Liver (tissue), 3 donors: ENCODE measurements at regions not wholly inside any gene's neighbourhood (a gene's known extent, or its start where the extent isn't known, plus 50 kb on each side); places are given as distances from the start of the nearest gene placed in this dataset.

Source experiments
- FOXA1 ChIP-seq: IDR thresholded peaks from 2 replicates; pipeline ENCODE4 v1.6.1; 2016; ENCODE audit warnings: antibody characterized with exemption
- RAD21 ChIP-seq, 2 donors: IDR thresholded peaks; 2 replicates each; pipeline ENCODE4 v1.6.1; 2016; ENCODE audit warnings: antibody characterized with exemption in 2 of 2, mild to moderate bottlenecking in 2 of 2
- TF ChIP-seq, protein P1 (sequence below): fragments of 150-350 bp; IDR thresholded peaks from 2 replicates; pipeline ENCODE4 v1.5.1; 2017; ENCODE audit warnings: improper control_type of control experiment, low read depth, low read length; ENCODE audit not compliant: missing input control
- TF ChIP-seq, protein P2 (sequence below): IDR thresholded peaks from 2 replicates; pipeline ENCODE4 v1.6.1; 2016; ENCODE audit warnings: antibody characterized with exemption, mild to moderate bottlenecking
- TF ChIP-seq, protein P3 (sequence below): IDR thresholded peaks from 2 replicates; pipeline ENCODE4 v1.6.1; 2016; ENCODE audit warnings: antibody characterized with exemption
- TF ChIP-seq, protein P4 (sequence below): IDR thresholded peaks from 2 replicates; pipeline ENCODE4 v1.6.1; 2016; ENCODE audit warnings: antibody characterized with exemption
- donor health status: healthy.
- donor health status: healthy.

DNA sequence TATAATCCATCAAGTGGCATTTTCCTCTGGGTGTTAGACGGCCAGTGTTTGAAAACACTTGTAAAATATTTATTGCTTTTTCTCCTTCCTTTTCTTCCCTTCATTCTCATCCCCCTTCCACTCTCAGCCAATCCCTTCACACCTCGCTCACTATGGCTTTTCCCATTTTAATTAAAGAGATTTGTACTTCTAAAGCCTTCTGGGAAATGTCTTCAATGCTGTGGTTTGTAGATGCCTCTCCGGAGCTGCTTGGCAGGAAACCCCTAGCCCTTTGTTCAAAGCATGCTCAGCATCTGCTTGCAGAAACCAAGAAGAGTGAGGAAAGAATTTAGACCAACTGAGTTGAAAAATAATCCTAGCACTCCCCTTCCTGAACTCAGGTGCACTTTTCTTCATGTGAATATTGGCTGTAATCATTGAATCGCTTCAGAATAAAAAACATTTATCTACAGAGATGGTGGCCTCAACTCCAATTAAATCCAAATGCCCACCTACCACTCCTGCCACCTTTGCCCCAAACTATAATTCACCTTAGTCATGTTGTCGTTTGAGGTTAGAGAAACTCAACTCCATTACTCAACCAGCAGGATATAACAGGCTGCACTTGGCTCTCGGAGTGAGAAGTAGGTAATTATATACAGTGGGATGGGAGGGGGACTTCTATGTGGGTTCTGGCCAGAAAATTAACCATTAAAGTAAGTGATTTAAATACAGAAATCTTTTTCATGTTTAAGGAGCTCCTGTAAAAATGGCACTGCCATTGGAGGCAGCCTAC lies 659.4 kb upstream of the CAMK1G start:
- TF ChIP-seq FOXA1 (no peak), RAD21 (IDR thresholded peaks at IDR 0.05) (no peak)
- TF ChIP-seq, protein P1, sequence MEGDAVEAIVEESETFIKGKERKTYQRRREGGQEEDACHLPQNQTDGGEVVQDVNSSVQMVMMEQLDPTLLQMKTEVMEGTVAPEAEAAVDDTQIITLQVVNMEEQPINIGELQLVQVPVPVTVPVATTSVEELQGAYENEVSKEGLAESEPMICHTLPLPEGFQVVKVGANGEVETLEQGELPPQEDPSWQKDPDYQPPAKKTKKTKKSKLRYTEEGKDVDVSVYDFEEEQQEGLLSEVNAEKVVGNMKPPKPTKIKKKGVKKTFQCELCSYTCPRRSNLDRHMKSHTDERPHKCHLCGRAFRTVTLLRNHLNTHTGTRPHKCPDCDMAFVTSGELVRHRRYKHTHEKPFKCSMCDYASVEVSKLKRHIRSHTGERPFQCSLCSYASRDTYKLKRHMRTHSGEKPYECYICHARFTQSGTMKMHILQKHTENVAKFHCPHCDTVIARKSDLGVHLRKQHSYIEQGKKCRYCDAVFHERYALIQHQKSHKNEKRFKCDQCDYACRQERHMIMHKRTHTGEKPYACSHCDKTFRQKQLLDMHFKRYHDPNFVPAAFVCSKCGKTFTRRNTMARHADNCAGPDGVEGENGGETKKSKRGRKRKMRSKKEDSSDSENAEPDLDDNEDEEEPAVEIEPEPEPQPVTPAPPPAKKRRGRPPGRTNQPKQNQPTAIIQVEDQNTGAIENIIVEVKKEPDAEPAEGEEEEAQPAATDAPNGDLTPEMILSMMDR, result no peak
- TF ChIP-seq, protein P2, sequence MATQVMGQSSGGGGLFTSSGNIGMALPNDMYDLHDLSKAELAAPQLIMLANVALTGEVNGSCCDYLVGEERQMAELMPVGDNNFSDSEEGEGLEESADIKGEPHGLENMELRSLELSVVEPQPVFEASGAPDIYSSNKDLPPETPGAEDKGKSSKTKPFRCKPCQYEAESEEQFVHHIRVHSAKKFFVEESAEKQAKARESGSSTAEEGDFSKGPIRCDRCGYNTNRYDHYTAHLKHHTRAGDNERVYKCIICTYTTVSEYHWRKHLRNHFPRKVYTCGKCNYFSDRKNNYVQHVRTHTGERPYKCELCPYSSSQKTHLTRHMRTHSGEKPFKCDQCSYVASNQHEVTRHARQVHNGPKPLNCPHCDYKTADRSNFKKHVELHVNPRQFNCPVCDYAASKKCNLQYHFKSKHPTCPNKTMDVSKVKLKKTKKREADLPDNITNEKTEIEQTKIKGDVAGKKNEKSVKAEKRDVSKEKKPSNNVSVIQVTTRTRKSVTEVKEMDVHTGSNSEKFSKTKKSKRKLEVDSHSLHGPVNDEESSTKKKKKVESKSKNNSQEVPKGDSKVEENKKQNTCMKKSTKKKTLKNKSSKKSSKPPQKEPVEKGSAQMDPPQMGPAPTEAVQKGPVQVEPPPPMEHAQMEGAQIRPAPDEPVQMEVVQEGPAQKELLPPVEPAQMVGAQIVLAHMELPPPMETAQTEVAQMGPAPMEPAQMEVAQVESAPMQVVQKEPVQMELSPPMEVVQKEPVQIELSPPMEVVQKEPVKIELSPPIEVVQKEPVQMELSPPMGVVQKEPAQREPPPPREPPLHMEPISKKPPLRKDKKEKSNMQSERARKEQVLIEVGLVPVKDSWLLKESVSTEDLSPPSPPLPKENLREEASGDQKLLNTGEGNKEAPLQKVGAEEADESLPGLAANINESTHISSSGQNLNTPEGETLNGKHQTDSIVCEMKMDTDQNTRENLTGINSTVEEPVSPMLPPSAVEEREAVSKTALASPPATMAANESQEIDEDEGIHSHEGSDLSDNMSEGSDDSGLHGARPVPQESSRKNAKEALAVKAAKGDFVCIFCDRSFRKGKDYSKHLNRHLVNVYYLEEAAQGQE, result no peak
- TF ChIP-seq, protein P3, sequence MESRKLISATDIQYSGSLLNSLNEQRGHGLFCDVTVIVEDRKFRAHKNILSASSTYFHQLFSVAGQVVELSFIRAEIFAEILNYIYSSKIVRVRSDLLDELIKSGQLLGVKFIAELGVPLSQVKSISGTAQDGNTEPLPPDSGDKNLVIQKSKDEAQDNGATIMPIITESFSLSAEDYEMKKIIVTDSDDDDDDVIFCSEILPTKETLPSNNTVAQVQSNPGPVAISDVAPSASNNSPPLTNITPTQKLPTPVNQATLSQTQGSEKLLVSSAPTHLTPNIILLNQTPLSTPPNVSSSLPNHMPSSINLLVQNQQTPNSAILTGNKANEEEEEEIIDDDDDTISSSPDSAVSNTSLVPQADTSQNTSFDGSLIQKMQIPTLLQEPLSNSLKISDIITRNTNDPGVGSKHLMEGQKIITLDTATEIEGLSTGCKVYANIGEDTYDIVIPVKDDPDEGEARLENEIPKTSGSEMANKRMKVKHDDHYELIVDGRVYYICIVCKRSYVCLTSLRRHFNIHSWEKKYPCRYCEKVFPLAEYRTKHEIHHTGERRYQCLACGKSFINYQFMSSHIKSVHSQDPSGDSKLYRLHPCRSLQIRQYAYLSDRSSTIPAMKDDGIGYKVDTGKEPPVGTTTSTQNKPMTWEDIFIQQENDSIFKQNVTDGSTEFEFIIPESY, result no peak
- TF ChIP-seq, protein P4, sequence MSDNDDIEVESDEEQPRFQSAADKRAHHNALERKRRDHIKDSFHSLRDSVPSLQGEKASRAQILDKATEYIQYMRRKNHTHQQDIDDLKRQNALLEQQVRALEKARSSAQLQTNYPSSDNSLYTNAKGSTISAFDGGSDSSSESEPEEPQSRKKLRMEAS, result no peak
